ENCODE measurements at regions not wholly inside any gene's neighbourhood (a gene's known extent, or its start where the extent isn't known, plus 50 kb on each side); places are given as distances from the start of the nearest gene placed in this dataset.

GRCh38 chr7:96794063-96794462, 84.4 kb upstream of the SEM1 start:
- DNase-seq (ENCODE audit: low spot score): no peak
- no peaks in the 10 kb centered on the region for H3K9me3 ChIP-seq (ENCODE audit: control insufficient read depth in 4 of 4, low read length in 3 of 4)
- no peak overlapping the region for H3K27ac ChIP-seq (ENCODE audit: low read depth in 1 of 2, low read length in 2 of 2)
- no peaks in the 10 kb centered on the region for H3K36me3 ChIP-seq (ENCODE audit: control insufficient read depth in 4 of 4, insufficient read depth in 3 of 4, low read depth in 1 of 4, low read length in 3 of 4)
- no peaks in the 10 kb centered on the region for H3K27me3 ChIP-seq (ENCODE audit: control insufficient read depth in 4 of 4, insufficient read depth in 4 of 4, low read length in 3 of 4)
- TF ChIP-seq, protein P1, sequence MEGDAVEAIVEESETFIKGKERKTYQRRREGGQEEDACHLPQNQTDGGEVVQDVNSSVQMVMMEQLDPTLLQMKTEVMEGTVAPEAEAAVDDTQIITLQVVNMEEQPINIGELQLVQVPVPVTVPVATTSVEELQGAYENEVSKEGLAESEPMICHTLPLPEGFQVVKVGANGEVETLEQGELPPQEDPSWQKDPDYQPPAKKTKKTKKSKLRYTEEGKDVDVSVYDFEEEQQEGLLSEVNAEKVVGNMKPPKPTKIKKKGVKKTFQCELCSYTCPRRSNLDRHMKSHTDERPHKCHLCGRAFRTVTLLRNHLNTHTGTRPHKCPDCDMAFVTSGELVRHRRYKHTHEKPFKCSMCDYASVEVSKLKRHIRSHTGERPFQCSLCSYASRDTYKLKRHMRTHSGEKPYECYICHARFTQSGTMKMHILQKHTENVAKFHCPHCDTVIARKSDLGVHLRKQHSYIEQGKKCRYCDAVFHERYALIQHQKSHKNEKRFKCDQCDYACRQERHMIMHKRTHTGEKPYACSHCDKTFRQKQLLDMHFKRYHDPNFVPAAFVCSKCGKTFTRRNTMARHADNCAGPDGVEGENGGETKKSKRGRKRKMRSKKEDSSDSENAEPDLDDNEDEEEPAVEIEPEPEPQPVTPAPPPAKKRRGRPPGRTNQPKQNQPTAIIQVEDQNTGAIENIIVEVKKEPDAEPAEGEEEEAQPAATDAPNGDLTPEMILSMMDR (IDR thresholded peaks at IDR 0.05; ENCODE audit: low read depth, low read length, missing input control): no peak
- no peak for TF ChIP-seq FOXA2 (IDR thresholded peaks at IDR 0.05)
- no peak for TF ChIP-seq NR2F2 (IDR thresholded peaks at IDR 0.05)
- TF ChIP-seq, protein P2, sequence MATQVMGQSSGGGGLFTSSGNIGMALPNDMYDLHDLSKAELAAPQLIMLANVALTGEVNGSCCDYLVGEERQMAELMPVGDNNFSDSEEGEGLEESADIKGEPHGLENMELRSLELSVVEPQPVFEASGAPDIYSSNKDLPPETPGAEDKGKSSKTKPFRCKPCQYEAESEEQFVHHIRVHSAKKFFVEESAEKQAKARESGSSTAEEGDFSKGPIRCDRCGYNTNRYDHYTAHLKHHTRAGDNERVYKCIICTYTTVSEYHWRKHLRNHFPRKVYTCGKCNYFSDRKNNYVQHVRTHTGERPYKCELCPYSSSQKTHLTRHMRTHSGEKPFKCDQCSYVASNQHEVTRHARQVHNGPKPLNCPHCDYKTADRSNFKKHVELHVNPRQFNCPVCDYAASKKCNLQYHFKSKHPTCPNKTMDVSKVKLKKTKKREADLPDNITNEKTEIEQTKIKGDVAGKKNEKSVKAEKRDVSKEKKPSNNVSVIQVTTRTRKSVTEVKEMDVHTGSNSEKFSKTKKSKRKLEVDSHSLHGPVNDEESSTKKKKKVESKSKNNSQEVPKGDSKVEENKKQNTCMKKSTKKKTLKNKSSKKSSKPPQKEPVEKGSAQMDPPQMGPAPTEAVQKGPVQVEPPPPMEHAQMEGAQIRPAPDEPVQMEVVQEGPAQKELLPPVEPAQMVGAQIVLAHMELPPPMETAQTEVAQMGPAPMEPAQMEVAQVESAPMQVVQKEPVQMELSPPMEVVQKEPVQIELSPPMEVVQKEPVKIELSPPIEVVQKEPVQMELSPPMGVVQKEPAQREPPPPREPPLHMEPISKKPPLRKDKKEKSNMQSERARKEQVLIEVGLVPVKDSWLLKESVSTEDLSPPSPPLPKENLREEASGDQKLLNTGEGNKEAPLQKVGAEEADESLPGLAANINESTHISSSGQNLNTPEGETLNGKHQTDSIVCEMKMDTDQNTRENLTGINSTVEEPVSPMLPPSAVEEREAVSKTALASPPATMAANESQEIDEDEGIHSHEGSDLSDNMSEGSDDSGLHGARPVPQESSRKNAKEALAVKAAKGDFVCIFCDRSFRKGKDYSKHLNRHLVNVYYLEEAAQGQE (IDR thresholded peaks at IDR 0.05): no peak
- TF ChIP-seq SP1 (IDR thresholded peaks at IDR 0.05): no peak
- no peak for TF ChIP-seq RXRA (IDR thresholded peaks at IDR 0.05)
- no peak for TF ChIP-seq TAF1 (conservative IDR thresholded peaks at IDR 0.05)
- TF ChIP-seq ATF3 (IDR thresholded peaks at IDR 0.05): no peak
- TF ChIP-seq GABPA (IDR thresholded peaks at IDR 0.05 in 1 of 2, conservative IDR thresholded peaks at IDR 0.05 in 1 of 2): no peak
- TF ChIP-seq EGR1 (IDR thresholded peaks at IDR 0.05; ENCODE audit: low read depth in 2 of 2): no peak
- TF ChIP-seq JUND (IDR thresholded peaks at IDR 0.05): no peak
- TF ChIP-seq FOXA1 (IDR thresholded peaks at IDR 0.05): no peak
- TF ChIP-seq HNF4G (IDR thresholded peaks at IDR 0.05): no peak
- TF ChIP-seq, protein P3, sequence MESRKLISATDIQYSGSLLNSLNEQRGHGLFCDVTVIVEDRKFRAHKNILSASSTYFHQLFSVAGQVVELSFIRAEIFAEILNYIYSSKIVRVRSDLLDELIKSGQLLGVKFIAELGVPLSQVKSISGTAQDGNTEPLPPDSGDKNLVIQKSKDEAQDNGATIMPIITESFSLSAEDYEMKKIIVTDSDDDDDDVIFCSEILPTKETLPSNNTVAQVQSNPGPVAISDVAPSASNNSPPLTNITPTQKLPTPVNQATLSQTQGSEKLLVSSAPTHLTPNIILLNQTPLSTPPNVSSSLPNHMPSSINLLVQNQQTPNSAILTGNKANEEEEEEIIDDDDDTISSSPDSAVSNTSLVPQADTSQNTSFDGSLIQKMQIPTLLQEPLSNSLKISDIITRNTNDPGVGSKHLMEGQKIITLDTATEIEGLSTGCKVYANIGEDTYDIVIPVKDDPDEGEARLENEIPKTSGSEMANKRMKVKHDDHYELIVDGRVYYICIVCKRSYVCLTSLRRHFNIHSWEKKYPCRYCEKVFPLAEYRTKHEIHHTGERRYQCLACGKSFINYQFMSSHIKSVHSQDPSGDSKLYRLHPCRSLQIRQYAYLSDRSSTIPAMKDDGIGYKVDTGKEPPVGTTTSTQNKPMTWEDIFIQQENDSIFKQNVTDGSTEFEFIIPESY (IDR thresholded peaks at IDR 0.05): no peak
- H3K9ac ChIP-seq (ENCODE audit: low read depth in 1 of 2, low read length in 2 of 2): no peak overlapping the region
- H3K4me1 ChIP-seq (ENCODE audit: control insufficient read depth in 4 of 4, insufficient read depth in 4 of 4, low read length in 3 of 4): no peaks in the 10 kb centered on the region
- WGBS: 90% methylated on average over 2 of the region's 2 CpGs
- no peak overlapping the region for H3K4me3 ChIP-seq (ENCODE audit: low read depth in 1 of 3, low read length in 3 of 3)

- TF ChIP-seq HNF4G (IDR thresholded peaks at IDR 0.05) (no peak), HNF4A (conservative IDR thresholded peaks at IDR 0.05) (peak in 1 of 2 donors; percentile 39), RAD21 (IDR thresholded peaks at IDR 0.05) (peak in 1 of 2 donors; percentile 21)
- no peak for DNase-seq (ENCODE audit: low spot score)
- H3K4me1 ChIP-seq (ENCODE audit: control insufficient read depth in 4 of 4, insufficient read depth in 4 of 4, low read length in 3 of 4): peaks cover 0 to 14% (median 10%) of the 10 kb centered on the region in 4 donors
- 50% methylated on average over 3 of the region's 3 CpGs for WGBS
- H3K27ac ChIP-seq (ENCODE audit: low read depth in 1 of 2, low read length in 2 of 2): no peak overlapping the region
- H3K9me3 ChIP-seq (ENCODE audit: control insufficient read depth in 4 of 4, low read length in 3 of 4): no peaks in the 10 kb centered on the region
- no peak overlapping the region for H3K9ac ChIP-seq (ENCODE audit: low read depth in 1 of 2, low read length in 2 of 2)
- H3K4me3 ChIP-seq (ENCODE audit: low read depth in 1 of 3, low read length in 3 of 3): no peak overlapping the region
- no peaks in the 10 kb centered on the region for H3K36me3 ChIP-seq (ENCODE audit: control insufficient read depth in 4 of 4, insufficient read depth in 3 of 4, low read depth in 1 of 4, low read length in 3 of 4)
- H3K27me3 ChIP-seq (ENCODE audit: control insufficient read depth in 4 of 4, insufficient read depth in 4 of 4, low read length in 3 of 4): no peaks in the 10 kb centered on the region
Measured at GRCh38 chr7:96800122-96800521, 90.5 kb upstream of the SEM1 start.
